HEK293T (cell line): ENCODE measurements at regions not wholly inside any gene's neighbourhood (a gene's known extent, or its start where the extent isn't known, plus 50 kb on each side); places are given as distances from the start of the nearest gene placed in this dataset.

Experiments used
- ARNT ChIP-seq: fragments of 450-650 bp; IDR thresholded peaks from 2 replicates; pipeline ENCODE4 v1.6.1; 2017; ENCODE audit warnings: mild to moderate bottlenecking
- CTBP1 ChIP-seq: fragments of 450-650 bp; IDR thresholded peaks from 2 replicates; pipeline ENCODE4 v1.6.1; 2016; ENCODE audit warnings: borderline replicate concordance
- FOXK2 ChIP-seq: fragments of 450-650 bp; IDR thresholded peaks from 2 replicates; pipeline ENCODE4 v1.6.1; 2016; ENCODE audit warnings: mild to moderate bottlenecking
- FOXM1 ChIP-seq: fragments of 450-650 bp; IDR thresholded peaks from 2 replicates; pipeline ENCODE4 v1.6.1; 2017; ENCODE audit warnings: mild to moderate bottlenecking, borderline replicate concordance
- LEF1 ChIP-seq: fragments of 450-650 bp; IDR thresholded peaks from 2 replicates; pipeline ENCODE4 v1.6.1; 2017; ENCODE audit warnings: mild to moderate bottlenecking, borderline replicate concordance
- SP1 ChIP-seq: fragments of 450-650 bp; IDR thresholded peaks from 2 replicates; pipeline ENCODE4 v1.6.1; 2017
- SUZ12 ChIP-seq: fragments of 450-650 bp; IDR thresholded peaks from 2 replicates; pipeline ENCODE4 v1.6.1; 2016; ENCODE audit warnings: mild to moderate bottlenecking
- ZNF384 ChIP-seq: fragments of 450-650 bp; IDR thresholded peaks from 2 replicates; pipeline ENCODE4 v1.6.1; 2016

- no peak for TF ChIP-seq ZNF384
- no peak for TF ChIP-seq SP1
- TF ChIP-seq CTBP1 = no peak
- TF ChIP-seq SUZ12 = no peak
- TF ChIP-seq ARNT = no peak
- no peak for TF ChIP-seq FOXM1
- TF ChIP-seq FOXK2 = no peak
- no peak for TF ChIP-seq LEF1
Measured at GRCh38 chr12:127823801-127824200, 443.2 kb upstream of the TMEM132C start.
